GM18511 (cell line): ENCODE measurements at regions not wholly inside any gene's neighbourhood (a gene's known extent, or its start where the extent isn't known, plus 50 kb on each side); places are given as distances from the start of the nearest gene placed in this dataset.
"Not testable (repeated sequence)": the region's sequence is repeated elsewhere in the genome, so short reads cannot be mapped to it uniquely, and the experiment has no call there.

Source experiments
- ATAC-seq: cut with Tn5 transposase; IDR thresholded peaks from one replicate; pipeline ENCODE4 v1.9.1; 2021; ENCODE audit warnings: mild to moderate bottlenecking, moderate library complexity; ENCODE audit not compliant: unreplicated experiment

DNA sequence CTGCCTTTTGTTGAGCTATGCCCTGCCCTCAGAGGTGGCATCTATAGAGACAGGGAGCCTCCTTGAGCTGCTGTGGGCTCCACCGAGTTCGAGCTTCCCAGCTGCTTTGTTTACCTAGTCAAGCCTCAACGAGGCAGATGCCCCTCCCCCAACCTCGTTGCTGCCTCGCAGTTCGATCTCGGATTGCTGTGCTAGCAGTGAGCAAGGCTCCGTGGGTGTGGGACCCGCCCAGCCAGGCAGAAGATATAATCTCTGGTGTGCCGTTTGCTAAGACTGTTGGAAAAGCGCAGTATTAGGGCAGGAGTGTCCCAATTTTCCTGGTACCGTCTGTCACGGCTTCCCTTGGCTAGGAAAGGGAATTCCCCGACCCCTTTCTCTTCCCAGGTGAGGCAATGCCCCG is 88.4 kb upstream of the CDK6 start:
- ATAC-seq: no peak

DNA sequence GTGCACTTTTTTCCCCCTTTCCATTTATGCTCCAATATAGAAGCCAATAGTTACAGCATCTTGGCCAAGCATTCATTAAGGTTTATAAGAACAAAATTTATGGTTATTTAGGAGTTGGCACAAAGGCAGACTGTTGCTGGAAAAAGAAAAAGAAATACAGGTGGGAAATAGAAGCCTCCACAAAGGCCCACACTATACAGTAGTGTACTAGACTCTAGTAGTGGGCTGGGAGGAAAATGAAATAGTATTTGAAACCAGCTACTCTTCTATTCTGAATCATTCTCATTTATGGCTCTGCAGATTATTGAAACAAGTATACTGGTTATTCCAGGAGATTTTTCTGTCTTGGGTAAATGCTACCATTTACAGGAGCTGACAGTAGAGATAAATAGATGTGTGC is 80.9 kb upstream of the CDK6 start:
- no peak for ATAC-seq

- ATAC-seq: no peak
Observed at GRCh38 chr7:92916770-92917224, 80.4 kb upstream of the CDK6 start.

DNA sequence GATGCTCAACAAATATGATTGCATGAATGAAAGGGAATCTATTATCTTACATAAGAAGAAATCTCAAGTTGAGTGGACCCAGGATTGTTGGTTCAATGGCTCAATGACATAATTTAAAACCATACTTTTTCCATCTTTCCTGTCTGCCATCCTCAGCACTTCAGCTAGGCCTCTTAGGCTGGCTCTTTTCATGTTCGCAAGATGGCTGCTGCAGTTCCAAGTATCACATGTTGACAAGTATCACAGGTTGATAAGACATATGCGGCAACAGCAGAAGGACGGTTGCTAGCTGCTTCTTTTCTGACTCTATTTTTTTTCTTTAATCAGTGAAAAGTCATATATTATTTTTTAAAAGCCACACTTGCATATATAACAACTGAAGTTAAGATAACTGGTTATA is 79.0 kb upstream of the CDK6 start:
- no peak for ATAC-seq

DNA sequence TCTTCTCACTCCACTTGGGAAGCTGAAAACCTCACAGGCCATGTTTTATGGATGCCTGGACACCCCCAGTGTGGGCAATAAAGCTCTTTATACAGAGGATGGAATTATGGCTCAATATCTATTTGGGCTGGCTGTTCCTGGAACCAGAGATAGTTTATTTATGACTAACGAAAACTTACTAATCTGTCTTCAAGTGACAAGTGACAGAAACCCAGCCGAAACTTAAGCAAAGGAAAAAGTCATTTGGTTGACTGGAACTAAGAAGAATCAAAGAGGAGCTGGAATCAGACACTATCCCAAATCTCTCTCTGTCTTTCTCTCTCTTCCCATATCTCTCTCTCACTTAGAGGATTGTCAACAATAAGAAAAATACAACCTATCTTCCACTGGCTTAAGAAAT is 78.3 kb upstream of the CDK6 start:
- no peak for ATAC-seq

GRCh38 chr7:92913849-92914248 is 77.5 kb upstream of the CDK6 start:
- no peak for ATAC-seq

DNA sequence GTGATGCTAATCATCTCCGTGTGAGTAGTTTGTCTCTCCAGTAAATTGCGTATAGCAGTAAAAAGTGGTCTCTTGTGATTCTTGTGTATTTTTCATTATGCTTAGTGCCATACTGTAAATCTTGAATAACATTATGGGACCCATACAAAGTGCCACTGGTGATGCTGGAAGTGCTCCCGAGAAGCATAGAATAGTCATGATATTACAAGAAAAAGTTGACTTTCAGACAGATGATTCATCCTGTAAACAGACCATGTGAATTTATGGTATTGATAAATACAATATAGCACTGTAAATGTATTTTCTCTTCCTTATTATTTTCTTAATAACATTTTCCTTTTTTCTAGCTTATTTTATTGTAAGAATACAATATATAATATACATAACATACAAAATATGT is 74.6 kb upstream of the CDK6 start:
- no peak for ATAC-seq

- no peak for ATAC-seq
Observed at GRCh38 chr7:92909686-92910475, 73.5 kb upstream of the CDK6 start.

DNA sequence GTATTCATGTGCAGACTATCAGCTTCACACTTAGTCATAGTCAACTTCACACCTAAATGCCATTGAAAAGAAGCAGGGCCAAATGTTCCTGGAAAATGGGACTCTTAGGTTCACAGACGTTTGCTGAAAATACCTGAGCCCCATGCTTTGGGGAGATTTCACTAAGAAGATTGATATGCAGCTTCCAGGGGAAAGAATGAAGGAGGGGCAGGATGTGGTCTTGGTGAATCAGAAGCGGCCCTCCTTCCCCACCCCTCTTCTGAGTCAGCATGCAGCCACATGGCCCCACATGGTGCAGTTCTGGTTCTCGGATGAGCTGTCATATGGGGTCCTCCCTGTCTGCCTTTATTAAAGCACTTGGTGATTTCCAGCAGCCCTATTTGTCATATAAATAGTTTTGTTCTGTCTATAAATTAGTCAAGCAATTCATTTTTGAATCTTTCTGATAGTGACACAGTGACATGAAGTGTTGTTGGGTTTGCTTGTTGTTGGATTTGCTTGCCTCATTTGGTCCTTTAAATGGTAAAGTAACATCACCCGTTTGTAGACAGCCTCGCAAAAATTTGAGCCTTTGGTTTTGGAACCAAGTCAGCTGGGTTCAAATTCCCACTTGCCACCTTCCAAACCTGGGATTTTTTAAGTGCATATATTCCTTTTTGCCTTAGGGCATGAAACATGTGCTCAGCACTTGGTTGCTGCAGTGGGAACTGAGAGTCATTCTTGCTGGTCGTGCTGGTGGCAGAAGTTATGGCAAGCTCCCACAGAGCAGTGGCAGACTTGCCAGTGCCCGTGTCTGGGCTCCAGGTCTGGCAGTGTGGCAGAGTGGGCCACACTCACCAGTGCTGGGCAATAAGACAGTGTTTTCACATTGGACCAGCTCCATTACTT is 68.1 kb upstream of the CDK6 start:
- peak; percentile 99 for ATAC-seq

DNA sequence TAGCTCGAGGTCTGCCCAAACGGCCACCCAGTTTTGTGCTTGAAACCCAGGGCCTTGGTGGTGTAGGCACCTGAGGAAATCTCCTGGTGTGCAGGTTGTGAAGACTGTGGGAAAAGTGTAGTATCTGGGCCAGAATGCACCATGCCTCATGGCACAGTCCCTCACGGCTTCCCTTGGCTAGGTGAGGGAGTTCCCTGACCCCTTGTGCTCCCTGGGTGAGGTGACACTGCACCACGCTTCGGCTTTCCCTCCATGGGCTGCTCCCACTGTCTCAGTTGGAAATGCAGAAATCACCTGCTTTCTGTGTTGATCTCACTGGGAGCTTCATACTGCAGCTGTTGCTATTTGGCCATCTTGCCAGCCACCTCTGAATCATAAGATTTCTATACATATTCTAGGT is 62.4 kb upstream of the CDK6 start:
- ATAC-seq: no peak

- not testable (repeated sequence) for ATAC-seq
Observed at GRCh38 chr7:92894857-92895256, 58.5 kb upstream of the CDK6 start.

- no peak for ATAC-seq
Observed at GRCh38 chr7:92889081-92889480, 52.7 kb upstream of the CDK6 start.
